Activated CD8-positive, alpha-beta memory T cell treated with anti-CD3 and anti-CD28 coated beads for 1 hour (primary cell): ENCODE measurements at regions not wholly inside any gene's neighbourhood (a gene's known extent, or its start where the extent isn't known, plus 50 kb on each side); places are given as distances from the start of the nearest gene placed in this dataset.

Source experiments
- DNase-seq, 2 donors: peaks; one replicate each; pipeline ENCODE4 v3.0.0-alpha.2; 2020; ENCODE audit warnings: low read depth in 1 of 2; ENCODE audit errors: extremely low read depth in 1 of 2

- no peak for DNase-seq
These were observed 231.2 kb upstream of the TPRG1 start for GRCh38 chr3:188940573-188940932.

GRCh38 chr3:188941103-188941502 lies 230.7 kb upstream of the TPRG1 start:
- DNase-seq: no peak

- DNase-seq: no peak
These were observed 229.6 kb upstream of the TPRG1 start for GRCh38 chr3:188942191-188942590.

- no peak for DNase-seq
These were observed 228.2 kb upstream of the TPRG1 start for GRCh38 chr3:188943591-188943990.

GRCh38 chr3:188944108-188944507 lies 227.7 kb upstream of the TPRG1 start:
- DNase-seq: no peak

GRCh38 chr3:188946351-188947240 lies 225.2 kb upstream of the TPRG1 start:
- DNase-seq: no peak

GRCh38 chr3:188947401-188948280 lies 224.1 kb upstream of the TPRG1 start:
- DNase-seq: no peak

- no peak for DNase-seq
These were observed 223.3 kb upstream of the TPRG1 start for GRCh38 chr3:188948281-188948996.

GRCh38 chr3:188948997-188949389 lies 222.8 kb upstream of the TPRG1 start:
- no peak for DNase-seq

GRCh38 chr3:188949456-188949855 lies 222.3 kb upstream of the TPRG1 start:
- DNase-seq: no peak

GRCh38 chr3:188949996-188950395 lies 221.8 kb upstream of the TPRG1 start:
- DNase-seq: no peak

- DNase-seq: no peak
These were observed 220.8 kb upstream of the TPRG1 start for GRCh38 chr3:188950832-188951489.

- DNase-seq: no peak
These were observed 220.0 kb upstream of the TPRG1 start for GRCh38 chr3:188951734-188952133.

GRCh38 chr3:188954590-188955208 lies 217.1 kb upstream of the TPRG1 start:
- DNase-seq: peak; percentile 50 to 55

GRCh38 chr3:188955919-188956318 lies 215.9 kb upstream of the TPRG1 start:
- no peak for DNase-seq

GRCh38 chr3:188956839-188957489 lies 214.8 kb upstream of the TPRG1 start:
- no peak for DNase-seq

GRCh38 chr3:188959013-188959412 lies 212.8 kb upstream of the TPRG1 start:
- no peak for DNase-seq

GRCh38 chr3:188962253-188963247 lies 209.2 kb upstream of the TPRG1 start:
- DNase-seq: no peak

GRCh38 chr3:188964957-188965356 lies 206.8 kb upstream of the TPRG1 start:
- DNase-seq: no peak
